Stimulated activated naive CD8-positive, alpha-beta T cell treated with anti-CD3 and anti-CD28 coated beads, Interleukin-15, amount 100 ng/mL, for 72 hours (primary cell): ENCODE measurements at regions not wholly inside any gene's neighbourhood (a gene's known extent, or its start where the extent isn't known, plus 50 kb on each side); places are given as distances from the start of the nearest gene placed in this dataset.

Experiments used
- ATAC-seq: fragments of 150-1000 bp; cut with Tn5 transposase; 2 replicates; pipeline ENCODE4 v1.10.0; 2021; ENCODE audit warnings: mild to moderate bottlenecking, moderate library complexity
- DNase-seq, 2 donors: peaks; one replicate each; pipeline ENCODE4 v3.0.0; 2021 to 2022
- H3K27ac Mint-ChIP-seq, 2 donors: one replicate each; pipeline ENCODE4 v1.8.0; 2022; ENCODE audit warnings: mild to moderate bottlenecking in 2 of 2, mixed read lengths in 2 of 2, moderate library complexity in 2 of 2
- H3K27me3 Mint-ChIP-seq: one replicate; pipeline ENCODE4 v1.8.0; 2022; ENCODE audit warnings: mixed read lengths
- H3K4me1 Mint-ChIP-seq: one replicate; pipeline ENCODE4 v1.8.0; 2022; ENCODE audit warnings: mild to moderate bottlenecking, mixed read lengths
- H3K4me3 Mint-ChIP-seq, 2 donors: one replicate each; pipeline ENCODE4 v1.8.0; 2022; ENCODE audit warnings: mild to moderate bottlenecking in 2 of 2, mixed read lengths in 2 of 2, moderate library complexity in 1 of 2
- H3K9me3 Mint-ChIP-seq, 2 donors: one replicate each; pipeline ENCODE4 v1.8.0; 2022; ENCODE audit warnings: mixed read lengths in 2 of 2

DNA sequence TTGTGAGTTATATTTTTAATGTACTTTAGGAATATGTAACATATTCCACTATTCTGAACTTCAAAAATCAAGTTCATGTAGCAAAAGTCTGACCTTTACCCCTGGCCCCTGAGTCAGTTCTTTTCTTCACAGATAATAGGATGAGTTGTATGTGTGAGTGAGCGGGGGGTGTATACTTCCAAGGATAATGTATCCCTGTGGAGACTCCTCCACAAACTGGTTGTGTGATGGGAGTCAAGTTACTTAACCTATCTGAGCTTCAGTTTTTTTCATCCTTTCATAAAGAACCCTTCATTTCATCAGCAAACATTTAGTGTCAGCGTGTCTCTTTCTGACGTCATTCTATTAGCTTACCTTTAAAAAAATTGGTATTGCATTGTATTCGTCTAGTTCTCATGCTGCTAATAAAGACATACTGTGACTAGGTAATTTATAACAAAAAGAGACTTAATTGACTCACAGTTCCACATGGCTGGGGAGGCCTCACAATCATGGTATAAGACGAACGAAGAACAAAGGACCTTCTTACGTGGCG lies 288.1 kb upstream of the GPC6 start:
- Mint-ChIP-seq H3K9me3 (no peaks in the 10 kb centered on the region), H3K27ac (no peak overlapping the region), H3K4me3 (no peak overlapping the region), H3K4me1 (no peaks in the 10 kb centered on the region), H3K27me3 (no peaks in the 10 kb centered on the region)
- DNase-seq (no peak), ATAC-seq (no peak)

DNA sequence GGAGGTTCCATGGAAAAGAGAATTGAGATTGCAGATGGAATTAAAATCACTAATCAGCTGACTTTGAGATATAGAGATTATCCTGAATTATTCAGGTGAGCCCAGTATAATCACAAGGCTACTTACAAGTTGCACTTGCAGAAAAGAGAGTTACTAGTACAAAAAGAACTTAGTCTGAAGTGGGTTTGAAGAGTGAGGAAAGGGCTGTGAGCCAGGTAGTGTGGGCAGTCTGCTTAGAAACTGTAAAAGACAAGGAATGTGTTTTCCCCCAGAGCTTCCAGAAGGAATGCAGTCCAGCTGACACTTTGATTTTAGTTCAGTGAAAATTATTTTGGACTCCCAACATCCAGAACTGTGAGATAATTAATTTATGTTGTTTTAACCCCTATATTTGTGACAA lies 285.4 kb upstream of the GPC6 start:
- Mint-ChIP-seq H3K4me1 (no peaks in the 10 kb centered on the region), H3K4me3 (no peak overlapping the region), H3K27me3 (no peaks in the 10 kb centered on the region), H3K27ac (no peak overlapping the region), H3K9me3 (no peaks in the 10 kb centered on the region)
- no peak for ATAC-seq
- no peak for DNase-seq

DNA sequence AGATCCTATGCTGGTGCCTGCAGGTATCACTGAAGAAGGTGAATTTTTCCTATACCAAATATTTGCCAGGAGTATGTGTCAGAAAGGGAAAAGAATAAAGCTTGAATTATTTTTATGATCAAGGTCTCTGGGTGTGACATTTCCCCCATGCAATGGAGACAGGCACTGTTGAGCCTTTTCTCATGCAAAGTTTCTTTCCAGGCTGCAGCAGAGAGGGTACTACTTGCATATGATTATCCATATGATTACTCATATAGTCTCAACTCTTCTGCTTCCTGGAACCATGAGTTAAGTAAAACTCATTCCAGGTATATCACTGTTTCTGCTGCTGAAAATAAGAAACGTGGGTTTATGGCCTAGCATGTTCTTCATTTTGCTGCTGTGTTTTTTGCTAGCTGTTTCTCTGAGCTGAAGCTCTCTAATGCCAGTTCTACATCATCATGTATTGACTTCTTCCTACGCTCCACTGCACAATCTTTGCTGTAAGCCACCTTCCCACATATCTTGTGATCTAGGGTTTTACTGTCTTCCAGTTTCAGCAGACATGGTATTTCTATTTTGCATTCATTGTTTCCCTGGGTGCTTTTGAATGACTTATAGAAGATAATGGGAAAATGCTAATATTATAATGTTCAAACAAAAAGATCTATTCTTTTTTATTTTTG lies 278.7 kb upstream of the GPC6 start:
- H3K4me1 Mint-ChIP-seq, result no peaks in the 10 kb centered on the region

DNA sequence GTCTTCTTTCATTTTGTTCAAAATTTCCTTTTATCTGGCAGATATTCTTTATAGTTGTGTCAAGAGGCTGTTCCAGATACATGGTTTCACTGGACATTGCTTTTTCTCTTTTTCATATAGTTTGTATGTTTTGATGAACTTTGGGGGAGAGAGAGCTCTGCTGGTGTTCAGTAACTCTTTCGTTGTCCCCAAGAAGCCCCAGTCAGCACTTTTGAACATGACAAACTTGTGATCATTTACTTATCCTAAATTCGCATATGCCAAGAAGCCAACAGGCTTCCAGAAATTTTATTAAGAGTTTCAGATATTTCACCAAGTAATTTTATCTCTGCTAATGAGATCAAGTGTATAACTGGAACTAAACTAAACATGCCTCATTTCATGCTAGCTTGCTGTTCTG lies 275.8 kb upstream of the GPC6 start:
- H3K27me3 Mint-ChIP-seq, result no peaks in the 10 kb centered on the region
- no peak for ATAC-seq
- H3K4me1 Mint-ChIP-seq, result no peaks in the 10 kb centered on the region
- DNase-seq, result no peak
- H3K27ac Mint-ChIP-seq, result no peak overlapping the region
- no peak overlapping the region for H3K4me3 Mint-ChIP-seq
- H3K9me3 Mint-ChIP-seq, result peaks cover 0 to 7% of the 10 kb centered on the region in 2 donors

More for the DNA sequence above, 278.7 kb upstream of the GPC6 start:
- Mint-ChIP-seq H3K9me3 (no peaks in the 10 kb centered on the region), H3K27me3 (no peaks in the 10 kb centered on the region), H3K27ac (no peak overlapping the region), H3K4me3 (no peak overlapping the region)
- no peak for ATAC-seq
- DNase-seq, result no peak

DNA sequence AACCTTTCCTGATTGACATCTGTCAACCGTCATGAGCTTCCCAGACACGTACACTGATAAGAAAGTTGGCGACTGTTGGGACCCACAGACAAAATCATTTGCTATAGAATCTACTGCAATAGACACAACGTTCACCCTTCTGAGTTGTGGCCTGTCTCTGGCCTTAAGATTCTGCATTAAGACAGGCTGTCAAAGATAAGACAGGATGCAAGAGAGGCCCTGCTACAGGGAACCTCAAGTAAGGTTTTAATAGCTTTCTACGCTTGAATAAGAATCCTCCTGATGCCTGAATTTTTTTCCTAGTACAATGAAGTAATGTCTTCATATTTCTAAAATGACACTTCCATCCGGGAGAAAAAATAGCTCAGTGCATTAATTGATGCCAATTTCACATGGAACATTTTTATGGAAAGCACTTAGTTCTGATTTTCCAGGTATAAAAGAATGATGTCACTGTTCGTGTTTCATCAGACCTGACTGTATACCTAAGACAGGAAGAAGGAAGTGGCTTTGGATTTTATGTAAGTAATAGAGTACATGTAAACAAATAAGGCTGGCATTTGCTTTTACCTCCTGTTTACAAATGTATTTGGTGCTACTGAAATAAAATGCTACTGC lies 275.2 kb upstream of the GPC6 start:
- Mint-ChIP-seq H3K9me3 (peaks cover 0 to 7% of the 10 kb centered on the region in 2 donors), H3K27ac (no peak overlapping the region), H3K4me3 (no peak overlapping the region), H3K27me3 (no peaks in the 10 kb centered on the region), H3K4me1 (no peaks in the 10 kb centered on the region)
- no peak for DNase-seq
- ATAC-seq, result no peak

DNA sequence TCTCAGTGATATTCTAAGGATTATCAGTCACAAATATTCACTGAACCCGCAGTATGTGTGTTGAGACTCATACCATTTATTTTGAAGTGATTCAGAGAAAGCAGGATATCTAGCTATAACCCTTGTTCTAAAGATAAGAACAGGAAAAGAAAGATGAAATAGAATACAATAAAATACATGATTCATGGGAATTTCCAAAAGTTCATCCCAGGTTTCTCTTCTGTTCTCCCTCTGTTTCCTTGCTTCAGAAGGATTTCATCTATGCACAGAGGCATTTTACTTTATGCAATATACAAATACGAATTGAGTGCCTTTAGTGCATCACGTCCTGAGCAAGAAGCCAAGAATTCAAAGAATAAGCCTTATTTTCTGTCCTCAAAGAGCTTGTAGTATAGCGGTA lies 274.4 kb upstream of the GPC6 start:
- Mint-ChIP-seq H3K4me3 (no peak overlapping the region), H3K27me3 (no peaks in the 10 kb centered on the region), H3K27ac (no peak overlapping the region), H3K9me3 (peaks cover 0 to 13% of the 10 kb centered on the region in 2 donors), H3K4me1 (no peaks in the 10 kb centered on the region)
- no peak for DNase-seq
- ATAC-seq, result no peak

DNA sequence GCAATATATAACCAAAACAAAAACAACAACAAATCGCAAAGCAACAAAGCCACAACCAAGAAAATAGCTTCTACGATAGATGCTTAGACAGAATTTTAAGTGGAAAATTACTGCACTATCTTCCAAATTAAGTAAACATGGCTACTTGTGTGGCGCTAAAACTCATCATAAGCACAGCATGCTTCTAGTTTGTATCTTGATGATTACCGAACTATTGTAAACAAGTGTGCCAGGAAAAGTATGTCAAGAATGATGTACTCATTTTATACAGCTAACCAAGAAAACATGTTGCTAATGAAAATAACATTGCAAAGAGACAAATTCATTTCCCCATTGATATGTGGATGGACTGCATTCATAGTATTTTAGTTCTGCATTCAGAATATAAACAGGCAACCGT lies 271.9 kb upstream of the GPC6 start:
- H3K9me3 Mint-ChIP-seq, result peaks cover 9 to 29% of the 10 kb centered on the region in 2 donors
- no peaks in the 10 kb centered on the region for H3K4me1 Mint-ChIP-seq
- no peak overlapping the region for H3K4me3 Mint-ChIP-seq
- DNase-seq (no peak), ATAC-seq (no peak)
- no peaks in the 10 kb centered on the region for H3K27me3 Mint-ChIP-seq
- H3K27ac Mint-ChIP-seq, result no peak overlapping the region

DNA sequence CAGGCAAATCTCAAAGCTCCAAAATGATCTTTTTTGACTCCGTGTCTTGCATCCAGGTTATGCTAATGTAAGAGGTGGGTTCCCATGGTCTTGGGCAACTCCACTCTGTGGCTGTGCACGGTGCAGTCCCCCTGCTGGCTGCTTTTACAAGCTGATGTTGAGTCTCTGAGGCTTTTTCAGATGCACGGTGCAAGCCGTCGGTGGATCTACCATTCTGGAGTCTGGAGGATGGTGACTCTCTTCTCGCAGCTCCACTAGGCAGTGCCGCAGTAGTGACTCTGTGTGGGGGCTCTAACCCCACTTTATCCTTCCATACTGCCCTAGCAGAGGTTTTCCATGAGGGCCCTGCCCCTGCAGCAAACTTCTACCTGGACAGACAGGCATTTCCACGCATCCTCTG lies 266.8 kb upstream of the GPC6 start:
- no peaks in the 10 kb centered on the region for H3K27me3 Mint-ChIP-seq
- peaks cover 18 to 49% of the 10 kb centered on the region in 2 donors for H3K9me3 Mint-ChIP-seq
- no peak overlapping the region for H3K27ac Mint-ChIP-seq
- DNase-seq (no peak), ATAC-seq (no peak)
- H3K4me3 Mint-ChIP-seq, result no peak overlapping the region
- H3K4me1 Mint-ChIP-seq, result no peaks in the 10 kb centered on the region

DNA sequence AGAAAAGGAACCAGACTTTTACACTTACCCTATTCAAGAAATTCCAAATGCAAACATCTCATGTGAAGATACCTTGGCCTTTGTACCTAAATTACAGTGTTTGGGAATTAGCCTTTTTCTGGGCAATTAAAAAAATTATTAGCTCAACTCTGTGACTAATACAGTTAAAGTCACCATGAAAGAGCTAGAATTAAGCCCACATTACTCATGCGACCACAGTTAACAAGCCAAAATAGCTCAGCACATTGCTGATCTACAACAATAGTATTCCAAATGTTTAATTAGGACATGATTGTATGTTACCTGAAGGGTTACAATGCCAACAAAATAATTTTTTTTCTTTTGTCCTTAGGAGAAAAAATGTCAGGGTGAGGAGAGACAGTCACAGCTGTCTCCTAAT lies 263.6 kb upstream of the GPC6 start:
- Mint-ChIP-seq H3K4me1 (no peaks in the 10 kb centered on the region), H3K9me3 (peaks cover 18 to 39% of the 10 kb centered on the region in 2 donors), H3K4me3 (no peak overlapping the region), H3K27ac (no peak overlapping the region), H3K27me3 (no peaks in the 10 kb centered on the region)
- ATAC-seq, result no peak
- DNase-seq, result no peak

DNA sequence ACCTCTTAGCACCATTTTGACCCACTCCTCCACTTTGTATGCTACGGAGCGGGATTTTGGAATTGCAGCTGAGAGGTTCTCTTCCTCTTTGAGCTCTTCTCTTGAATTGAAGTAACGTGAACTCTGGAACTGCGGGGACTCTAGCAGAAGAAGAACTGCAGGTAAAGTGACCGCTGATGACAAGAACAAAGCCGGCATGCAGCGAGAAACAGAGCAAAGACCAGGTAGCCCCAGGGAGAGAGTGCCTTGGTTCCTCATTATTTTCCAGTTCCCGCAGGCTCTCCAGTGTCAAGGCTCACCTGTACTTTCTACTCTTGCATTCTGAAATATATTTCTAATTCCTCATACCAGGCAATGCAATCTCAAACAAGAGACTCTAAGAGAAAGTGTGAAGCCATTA lies 260.3 kb upstream of the GPC6 start:
- Mint-ChIP-seq H3K27ac (no peak overlapping the region), H3K9me3 (peaks cover 8 to 18% of the 10 kb centered on the region in 2 donors), H3K27me3 (no peaks in the 10 kb centered on the region), H3K4me3 (no peak overlapping the region), H3K4me1 (no peaks in the 10 kb centered on the region)
- ATAC-seq (no peak), DNase-seq (no peak)

DNA sequence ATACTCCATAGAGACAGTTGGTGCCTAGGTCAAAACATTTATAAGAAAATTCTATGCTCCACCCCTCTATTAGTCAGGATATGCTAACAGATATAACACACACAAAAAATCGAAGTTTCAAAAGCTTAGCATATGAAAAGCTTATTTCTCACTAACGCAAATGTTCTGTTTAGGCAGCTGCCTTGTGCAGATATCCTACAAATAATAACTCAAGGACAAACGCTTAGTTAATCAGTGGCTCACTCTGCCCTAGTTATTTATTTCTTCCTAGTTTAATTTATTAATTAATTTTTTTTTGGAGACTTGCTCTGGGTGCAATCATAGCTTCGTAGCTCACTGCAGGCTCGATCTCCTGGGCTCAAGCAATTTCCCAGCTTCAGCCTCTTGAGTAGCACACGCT lies 259.7 kb upstream of the GPC6 start:
- ATAC-seq (no peak), DNase-seq (no peak)
- Mint-ChIP-seq H3K4me1 (no peaks in the 10 kb centered on the region), H3K27ac (no peak overlapping the region), H3K27me3 (no peaks in the 10 kb centered on the region), H3K4me3 (no peak overlapping the region), H3K9me3 (peaks cover 4 to 13% of the 10 kb centered on the region in 2 donors)

DNA sequence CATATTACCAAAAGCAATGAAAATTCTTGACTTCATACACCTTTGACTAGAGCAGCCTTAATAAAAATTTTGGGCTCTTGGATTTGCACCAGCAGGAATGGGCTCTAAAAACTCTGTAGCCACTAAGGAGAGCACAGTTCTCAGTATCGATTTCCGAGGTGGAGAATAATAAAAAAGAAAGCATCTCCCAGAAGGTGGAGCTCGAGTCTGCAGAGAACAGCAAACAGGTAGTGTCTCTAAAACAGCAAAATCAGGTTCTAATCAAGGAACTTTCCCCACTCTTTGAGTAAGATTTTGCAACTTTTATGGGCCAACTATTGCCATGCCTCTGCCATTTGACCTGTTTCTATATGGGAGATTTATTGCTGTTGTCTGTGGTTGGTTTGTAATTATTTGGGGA lies 258.7 kb upstream of the GPC6 start:
- Mint-ChIP-seq H3K4me3 (no peak overlapping the region), H3K4me1 (no peaks in the 10 kb centered on the region), H3K9me3 (peaks cover 4 to 13% of the 10 kb centered on the region in 2 donors), H3K27me3 (no peaks in the 10 kb centered on the region), H3K27ac (no peak overlapping the region)
- no peak for ATAC-seq
- no peak for DNase-seq

DNA sequence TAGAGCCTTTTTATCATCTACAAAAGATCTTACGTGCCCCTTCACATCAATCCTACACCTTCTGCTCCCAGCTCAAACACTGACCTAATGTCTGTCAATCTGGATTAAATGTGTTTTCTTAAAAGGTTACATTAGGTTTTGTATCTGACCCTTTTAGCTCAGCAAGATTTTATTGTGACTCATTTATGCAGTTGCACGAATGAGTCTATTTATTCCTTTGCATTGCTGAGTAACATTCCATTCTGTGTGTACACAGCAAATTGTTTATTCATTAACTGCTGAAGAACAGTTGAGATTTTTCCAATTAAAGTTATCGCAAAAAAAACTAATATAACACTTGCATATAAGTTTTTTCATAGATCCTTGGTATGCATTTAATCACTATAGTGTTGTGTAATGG lies 253.9 kb upstream of the GPC6 start:
- no peaks in the 10 kb centered on the region for H3K27me3 Mint-ChIP-seq
- DNase-seq, result no peak
- no peak for ATAC-seq
- H3K4me3 Mint-ChIP-seq, result no peak overlapping the region
- no peak overlapping the region for H3K27ac Mint-ChIP-seq
- no peaks in the 10 kb centered on the region for H3K4me1 Mint-ChIP-seq
- peaks cover 0 to 15% of the 10 kb centered on the region in 2 donors for H3K9me3 Mint-ChIP-seq

DNA sequence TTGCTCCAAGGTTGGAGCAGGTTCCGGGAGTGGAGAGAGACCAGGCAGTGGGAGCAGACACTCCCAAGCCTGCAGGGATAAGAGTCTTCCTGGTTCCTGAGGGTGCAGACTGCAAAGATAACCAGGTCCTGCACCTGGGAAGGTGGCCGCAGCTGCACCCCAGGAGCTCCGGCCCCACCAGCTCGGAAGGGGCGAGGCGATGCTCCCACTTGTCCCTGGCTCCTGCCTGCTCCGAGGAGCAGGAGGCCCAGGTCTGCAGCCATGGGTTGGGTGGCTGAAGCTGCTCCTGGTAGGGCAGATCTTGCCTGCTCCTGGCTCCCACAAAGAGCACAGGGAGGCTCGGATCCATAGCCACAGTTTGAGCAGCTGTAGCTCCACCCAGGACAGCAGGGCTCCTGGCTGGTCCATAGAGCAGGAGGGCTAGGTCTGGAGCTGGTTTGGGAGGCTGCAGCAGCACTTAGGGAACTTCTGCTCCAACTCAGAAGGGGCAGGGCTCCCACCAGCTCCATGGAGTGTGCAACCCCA lies 251.6 kb upstream of the GPC6 start:
- no peaks in the 10 kb centered on the region for H3K27me3 Mint-ChIP-seq
- H3K9me3 Mint-ChIP-seq, result peaks cover 0 to 8% of the 10 kb centered on the region in 2 donors
- ATAC-seq (no peak), DNase-seq (no peak)
- no peak overlapping the region for H3K27ac Mint-ChIP-seq
- no peak overlapping the region for H3K4me3 Mint-ChIP-seq
- H3K4me1 Mint-ChIP-seq, result no peaks in the 10 kb centered on the region

DNA sequence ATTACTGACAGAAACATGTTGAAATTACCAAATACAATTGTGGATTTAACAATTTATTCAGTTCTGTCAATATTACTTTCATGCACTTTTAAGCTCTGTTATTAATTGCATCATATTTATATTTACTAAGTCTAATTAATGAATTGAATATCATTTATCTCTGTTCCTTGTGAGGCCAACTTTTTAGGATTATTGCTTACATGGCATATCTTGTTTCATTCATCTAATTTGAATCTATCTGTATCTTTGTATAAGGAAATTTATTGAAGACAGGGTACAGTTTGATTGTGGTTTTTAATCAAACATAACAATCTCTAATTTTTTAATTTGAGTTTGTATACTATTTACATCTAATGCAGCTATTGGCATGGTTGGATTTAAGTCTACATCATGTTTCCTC lies 249.9 kb upstream of the GPC6 start:
- H3K9me3 Mint-ChIP-seq, result peaks cover 0 to 8% of the 10 kb centered on the region in 2 donors
- H3K4me1 Mint-ChIP-seq, result no peaks in the 10 kb centered on the region
- no peaks in the 10 kb centered on the region for H3K27me3 Mint-ChIP-seq
- no peak overlapping the region for H3K27ac Mint-ChIP-seq
- no peak for ATAC-seq
- no peak for DNase-seq
- H3K4me3 Mint-ChIP-seq, result no peak overlapping the region

DNA sequence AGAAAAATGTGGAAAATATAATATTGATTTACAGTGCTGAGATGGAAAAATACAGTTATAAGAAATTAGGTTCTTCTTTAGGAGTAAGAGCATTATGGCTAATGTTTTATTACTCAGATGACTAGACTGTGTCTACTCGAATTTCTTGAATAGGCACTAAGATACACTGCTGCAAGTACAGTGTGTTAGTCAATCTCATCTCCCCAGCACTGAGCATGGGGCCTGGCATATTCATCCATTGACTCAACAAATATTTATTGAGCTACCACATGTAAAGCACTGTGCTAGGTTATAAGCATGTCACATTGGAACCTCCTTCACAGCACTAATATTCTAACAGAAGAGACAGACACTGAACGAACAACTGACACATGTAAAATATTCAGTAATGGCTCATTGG lies 242.5 kb upstream of the GPC6 start:
- DNase-seq (no peak), ATAC-seq (no peak)
- H3K4me3 Mint-ChIP-seq, result no peak overlapping the region
- peaks cover 0 to 13% of the 10 kb centered on the region in 2 donors for H3K9me3 Mint-ChIP-seq
- H3K27ac Mint-ChIP-seq, result no peak overlapping the region
- no peaks in the 10 kb centered on the region for H3K27me3 Mint-ChIP-seq
- H3K4me1 Mint-ChIP-seq, result no peaks in the 10 kb centered on the region
